ENCODE measurements at regions not wholly inside any gene's neighbourhood (a gene's known extent, or its start where the extent isn't known, plus 50 kb on each side); places are given as distances from the start of the nearest gene placed in this dataset.

GRCh38 chr2:212773808-212774339 is 235.3 kb upstream of the ERBB4 start:
- TF ChIP-seq POLR2A (IDR thresholded peaks at IDR 0.05) (no peak), CTCF (IDR thresholded peaks at IDR 0.05) (no peak)
